ENCODE measurements at regions not wholly inside any gene's neighbourhood (a gene's known extent, or its start where the extent isn't known, plus 50 kb on each side); places are given as distances from the start of the nearest gene placed in this dataset.

DNA sequence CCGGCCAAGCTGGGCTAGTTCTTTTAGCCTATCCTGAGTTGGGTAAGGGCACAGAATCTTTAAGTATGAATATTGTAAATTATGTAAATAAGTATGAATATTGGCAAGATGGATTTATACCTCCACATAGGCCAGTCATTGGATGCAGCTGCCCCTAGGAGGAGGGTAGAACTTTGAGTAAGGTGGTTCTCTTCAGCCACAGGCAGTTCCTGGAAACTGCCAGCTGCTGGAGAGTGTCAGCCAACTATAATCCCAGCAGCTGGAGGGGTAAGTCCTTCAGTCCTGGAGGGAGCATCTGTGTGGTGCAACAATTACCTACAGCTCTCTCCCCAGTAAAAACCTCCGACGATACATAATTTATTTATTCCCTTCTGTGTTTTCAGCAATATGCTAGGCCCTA lies 65.8 kb upstream of the TMPO start:
- Histone ChIP-seq H3K79me2 (ENCODE audit: control insufficient read depth, insufficient read depth, low read length) (no peaks in the 10 kb centered on the region), H3K27me3 (ENCODE audit: control insufficient read depth, extremely low read depth, insufficient read depth, low read length) (no peaks in the 10 kb centered on the region), H3K36me3 (ENCODE audit: control insufficient read depth in 2 of 2, extremely low read depth in 1 of 2, insufficient read depth in 2 of 2, low read length in 2 of 2) (no peaks in the 10 kb centered on the region), H3K4me2 (ENCODE audit: control insufficient read depth, extremely low read depth, insufficient read depth, low read depth, low read length) (no peak overlapping the region), H3K4me3 (ENCODE audit: control insufficient read depth in 2 of 3, extremely low read depth in 1 of 3, insufficient read depth in 2 of 3, low read depth in 1 of 3, low read length in 3 of 3) (no peak overlapping the region), H4K20me1 (ENCODE audit: control insufficient read depth, extremely low read depth, insufficient read depth, low read length) (no peaks in the 10 kb centered on the region), H3K9me3 (ENCODE audit: control insufficient read depth, low read depth, low read length) (no peaks in the 10 kb centered on the region), H3K9ac (ENCODE audit: control insufficient read depth, extremely low read depth, insufficient read depth, low read length) (no peak overlapping the region), H3K9me1 (ENCODE audit: control insufficient read depth, extremely low read depth, insufficient read depth, low read length) (no peaks in the 10 kb centered on the region), H3K27ac (ENCODE audit: control insufficient read depth, insufficient read depth, low read length) (no peak overlapping the region), H3K4me1 (ENCODE audit: control insufficient read depth, extremely low read depth, insufficient read depth, low read length) (no peaks in the 10 kb centered on the region), H2AFZ (ENCODE audit: control insufficient read depth, low read length) (no peak overlapping the region)
- TF ChIP-seq, protein P1, sequence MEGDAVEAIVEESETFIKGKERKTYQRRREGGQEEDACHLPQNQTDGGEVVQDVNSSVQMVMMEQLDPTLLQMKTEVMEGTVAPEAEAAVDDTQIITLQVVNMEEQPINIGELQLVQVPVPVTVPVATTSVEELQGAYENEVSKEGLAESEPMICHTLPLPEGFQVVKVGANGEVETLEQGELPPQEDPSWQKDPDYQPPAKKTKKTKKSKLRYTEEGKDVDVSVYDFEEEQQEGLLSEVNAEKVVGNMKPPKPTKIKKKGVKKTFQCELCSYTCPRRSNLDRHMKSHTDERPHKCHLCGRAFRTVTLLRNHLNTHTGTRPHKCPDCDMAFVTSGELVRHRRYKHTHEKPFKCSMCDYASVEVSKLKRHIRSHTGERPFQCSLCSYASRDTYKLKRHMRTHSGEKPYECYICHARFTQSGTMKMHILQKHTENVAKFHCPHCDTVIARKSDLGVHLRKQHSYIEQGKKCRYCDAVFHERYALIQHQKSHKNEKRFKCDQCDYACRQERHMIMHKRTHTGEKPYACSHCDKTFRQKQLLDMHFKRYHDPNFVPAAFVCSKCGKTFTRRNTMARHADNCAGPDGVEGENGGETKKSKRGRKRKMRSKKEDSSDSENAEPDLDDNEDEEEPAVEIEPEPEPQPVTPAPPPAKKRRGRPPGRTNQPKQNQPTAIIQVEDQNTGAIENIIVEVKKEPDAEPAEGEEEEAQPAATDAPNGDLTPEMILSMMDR (optimal IDR thresholded peaks at IDR 0.05 in 1 of 3, IDR thresholded peaks at IDR 0.05 in 1 of 3, conservative IDR thresholded peaks at IDR 0.05 in 1 of 3; ENCODE audit: extremely low read depth in 1 of 3, insufficient read depth in 2 of 3, low read length in 3 of 3), result no peak
- no peak for TF ChIP-seq EZH2 (IDR thresholded peaks at IDR 0.05; ENCODE audit: low read length)
- dilution Hi-C loops (cut with MboI; ENCODE audit: extremely low pct_ligation_motif_present, low sequenced_read_pairs), result no loop called here
- DNase-seq (ENCODE audit: low read depth, low spot score), result no peak
- FAIRE-seq, result no peak

DNA sequence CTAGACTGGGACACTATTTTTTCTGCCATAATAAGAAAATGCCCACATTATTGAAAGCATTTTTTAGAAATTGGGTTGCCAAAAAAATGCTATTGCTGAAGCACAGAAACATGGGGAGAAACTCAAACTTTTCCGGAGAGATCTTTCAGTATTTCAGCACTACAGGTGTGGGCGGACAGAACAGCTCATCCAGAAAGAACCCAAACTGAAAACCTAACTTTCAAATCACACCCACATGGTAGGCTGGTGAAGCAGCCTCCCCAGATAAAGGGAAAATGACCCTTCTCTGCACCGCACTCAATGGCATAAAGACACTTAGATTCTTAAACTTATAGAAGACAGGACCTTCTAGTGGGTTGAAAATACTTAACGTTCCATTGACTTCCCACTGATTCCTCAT lies 62.3 kb upstream of the TMPO start:
- Histone ChIP-seq H2AFZ (ENCODE audit: control insufficient read depth, low read length) (no peak overlapping the region), H3K9ac (ENCODE audit: control insufficient read depth, extremely low read depth, insufficient read depth, low read length) (no peak overlapping the region), H3K4me1 (ENCODE audit: control insufficient read depth, extremely low read depth, insufficient read depth, low read length) (no peaks in the 10 kb centered on the region), H3K27me3 (ENCODE audit: control insufficient read depth, extremely low read depth, insufficient read depth, low read length) (peaks cover 9% of the 10 kb centered on the region), H3K9me3 (ENCODE audit: control insufficient read depth, low read depth, low read length) (no peaks in the 10 kb centered on the region), H4K20me1 (ENCODE audit: control insufficient read depth, extremely low read depth, insufficient read depth, low read length) (no peaks in the 10 kb centered on the region), H3K4me2 (ENCODE audit: control insufficient read depth, extremely low read depth, insufficient read depth, low read depth, low read length) (no peak overlapping the region), H3K79me2 (ENCODE audit: control insufficient read depth, insufficient read depth, low read length) (no peaks in the 10 kb centered on the region), H3K9me1 (ENCODE audit: control insufficient read depth, extremely low read depth, insufficient read depth, low read length) (no peaks in the 10 kb centered on the region), H3K27ac (ENCODE audit: control insufficient read depth, insufficient read depth, low read length) (no peak overlapping the region), H3K4me3 (ENCODE audit: control insufficient read depth in 2 of 3, extremely low read depth in 1 of 3, insufficient read depth in 2 of 3, low read depth in 1 of 3, low read length in 3 of 3) (no peak overlapping the region), H3K36me3 (ENCODE audit: control insufficient read depth in 2 of 2, extremely low read depth in 1 of 2, insufficient read depth in 2 of 2, low read length in 2 of 2) (no peaks in the 10 kb centered on the region)
- no peak for FAIRE-seq
- TF ChIP-seq, protein P1 (optimal IDR thresholded peaks at IDR 0.05 in 1 of 3, IDR thresholded peaks at IDR 0.05 in 1 of 3, conservative IDR thresholded peaks at IDR 0.05 in 1 of 3; ENCODE audit: extremely low read depth in 1 of 3, insufficient read depth in 2 of 3, low read length in 3 of 3), result no peak
- no peak for TF ChIP-seq EZH2 (IDR thresholded peaks at IDR 0.05; ENCODE audit: low read length)
- DNase-seq (ENCODE audit: low read depth, low spot score), result no peak
- dilution Hi-C loops (cut with MboI; ENCODE audit: extremely low pct_ligation_motif_present, low sequenced_read_pairs), result no loop called here

Measured in keratinocyte (primary cell).